NOMO-1 treated with dmso at 0.1 percent for 144 hours (cell line): ENCODE measurements at regions not wholly inside any gene's neighbourhood (a gene's known extent, or its start where the extent isn't known, plus 50 kb on each side); places are given as distances from the start of the nearest gene placed in this dataset.
"Not testable (repeated sequence)": the region's sequence is repeated elsewhere in the genome, so short reads cannot be mapped to it uniquely, and the experiment has no call there.

Experiments
- DNase-seq: peaks from one replicate; lab custom pipeline; 2025; ENCODE audit not compliant: unreplicated experiment; lab: John Stamatoyannopoulos, UW

- no peak for DNase-seq
Observed at GRCh38 chr18:10077986-10078385, 164.2 kb downstream of the VAPA start.

- DNase-seq: no peak
Observed at GRCh38 chr18:10080372-10080771, 166.6 kb downstream of the VAPA start.

- no peak for DNase-seq
Observed at GRCh38 chr18:10081492-10081891, 167.7 kb downstream of the VAPA start.

- DNase-seq: no peak
Observed at GRCh38 chr18:10085416-10085815, 171.6 kb downstream of the VAPA start.

DNA sequence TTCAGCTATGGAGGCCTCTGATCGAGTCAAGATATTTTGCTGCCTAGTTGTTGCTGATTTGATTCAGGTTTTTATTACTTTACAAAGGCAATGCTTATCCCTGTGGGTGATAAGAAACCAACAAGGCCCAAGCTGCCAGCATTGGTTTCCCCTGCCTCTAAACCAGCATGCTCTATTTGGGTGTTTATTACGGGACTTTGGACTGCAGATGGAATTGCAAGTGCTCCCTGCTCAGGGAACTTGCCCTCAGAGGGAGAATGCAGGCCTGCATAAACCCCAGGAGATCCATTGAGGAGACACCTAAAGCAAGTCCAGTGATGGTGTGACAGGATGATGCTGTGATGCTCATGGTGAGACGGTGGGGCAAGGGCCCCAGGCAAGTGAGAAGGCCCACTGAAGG is 172.1 kb downstream of the VAPA start:
- DNase-seq: no peak

GRCh38 chr18:10086458-10087210 is 172.8 kb downstream of the VAPA start:
- DNase-seq: no peak

DNA sequence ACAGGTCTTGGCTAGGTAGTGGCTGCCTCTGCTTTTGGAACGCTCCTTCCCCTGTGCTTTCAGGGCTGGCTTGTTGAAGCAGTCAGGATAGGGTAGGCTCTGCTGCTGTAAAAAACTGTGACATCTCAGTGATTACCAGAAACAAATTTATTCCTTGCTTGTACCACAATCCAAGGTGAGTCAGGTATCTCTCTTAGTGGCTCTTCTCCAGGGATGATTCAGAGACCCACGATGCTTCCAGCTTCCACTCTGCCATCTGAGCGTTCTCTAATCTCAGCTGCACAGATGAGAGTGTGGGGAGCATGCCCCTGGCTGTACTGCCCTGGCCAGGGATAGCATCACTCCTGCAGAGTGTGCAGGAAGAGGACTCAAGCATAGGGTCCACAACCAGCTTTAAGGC is 174.9 kb downstream of the VAPA start:
- no peak for DNase-seq

- no peak for DNase-seq
Observed at GRCh38 chr18:10089881-10090280, 176.1 kb downstream of the VAPA start.

- no peak for DNase-seq
Observed at GRCh38 chr18:10090668-10091067, 176.9 kb downstream of the VAPA start.

DNA sequence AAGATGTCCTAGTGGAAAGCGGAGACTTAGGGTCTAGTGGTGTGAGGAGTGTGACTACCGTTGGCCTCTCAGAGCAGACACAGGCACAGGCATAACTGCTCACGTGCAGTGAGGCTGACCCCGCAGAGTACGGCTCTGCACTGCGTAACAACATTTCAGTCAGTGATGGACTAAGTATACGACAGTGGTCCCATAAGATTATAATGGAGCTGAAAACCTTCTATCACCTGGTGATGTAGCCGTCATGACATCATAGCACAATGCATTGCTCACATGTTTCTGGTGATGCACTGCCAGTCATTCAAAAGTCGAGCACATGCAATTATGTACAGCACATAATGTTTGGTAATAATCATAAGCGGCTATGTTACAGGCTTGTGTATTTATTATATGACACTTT is 179.6 kb downstream of the VAPA start:
- no peak for DNase-seq

DNA sequence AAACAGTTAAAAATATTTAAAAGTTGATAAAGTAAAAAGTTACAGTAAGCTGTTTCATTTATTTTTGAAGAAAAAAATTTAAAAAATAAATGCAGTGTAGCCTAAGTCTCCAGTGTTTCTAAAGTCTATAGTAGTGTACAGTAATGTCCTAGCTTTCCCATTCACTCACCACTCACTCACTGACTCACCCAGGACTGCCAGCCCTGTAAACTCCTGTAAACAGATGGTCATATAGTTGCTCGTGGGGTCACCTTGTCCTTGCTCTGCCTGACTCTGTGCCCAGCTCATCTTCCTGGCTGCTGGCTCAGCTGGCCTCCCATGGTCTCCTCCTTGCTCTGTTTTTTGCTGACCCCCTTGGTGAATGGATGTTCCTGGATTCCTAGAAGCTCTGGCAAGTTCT is 180.3 kb downstream of the VAPA start:
- DNase-seq: no peak

GRCh38 chr18:10094655-10095054 is 180.8 kb downstream of the VAPA start:
- DNase-seq: peak; percentile 65

DNA sequence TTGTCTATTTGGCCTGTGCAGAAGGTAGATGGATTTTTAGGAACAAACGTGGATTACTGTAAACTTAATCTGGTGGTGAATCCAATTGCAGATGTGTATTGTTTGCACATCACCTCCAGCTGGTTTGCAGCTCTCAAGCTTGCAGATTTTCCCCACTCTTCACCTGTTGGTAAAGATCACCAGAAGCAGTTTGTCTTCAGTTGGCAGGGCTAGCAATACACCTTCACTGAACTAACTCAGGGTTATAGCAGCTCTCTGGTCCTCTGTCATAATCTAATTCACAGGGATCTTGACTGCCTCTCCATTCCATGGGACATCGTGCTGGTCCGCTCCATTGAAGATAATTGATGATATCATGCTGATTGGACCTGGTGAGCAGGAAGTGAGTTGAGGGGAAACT is 181.5 kb downstream of the VAPA start:
- no peak for DNase-seq

DNA sequence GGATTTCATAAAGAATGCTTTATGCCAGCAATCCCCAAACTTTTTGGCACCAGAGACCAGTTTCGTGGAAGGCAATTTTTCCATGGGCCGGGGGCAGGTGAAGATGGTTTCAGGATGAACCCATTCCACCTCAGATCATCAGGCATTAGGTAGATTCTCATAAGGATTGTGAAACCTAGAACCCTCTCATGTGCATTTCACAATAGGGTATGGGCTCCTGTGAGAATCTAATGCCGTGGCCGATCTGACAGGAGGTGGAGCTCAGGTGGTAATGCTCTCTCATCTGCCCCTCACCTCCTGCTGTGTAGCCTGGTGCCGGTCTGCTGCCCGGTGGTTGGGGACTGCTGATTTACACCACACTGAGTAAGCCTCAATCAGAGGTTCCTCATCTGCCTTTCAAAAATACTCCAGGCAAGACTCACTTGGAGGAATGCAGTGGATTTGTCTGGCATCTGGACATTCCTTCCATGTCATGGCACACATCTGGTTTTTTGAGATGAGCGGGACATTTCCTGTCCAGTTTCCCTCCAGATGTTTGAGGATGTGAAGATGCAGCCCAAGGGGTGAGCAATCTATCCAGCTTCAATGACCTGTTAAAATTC is 185.8 kb downstream of the VAPA start:
- no peak for DNase-seq

- DNase-seq: no peak
Observed at GRCh38 chr18:10100196-10100595, 186.4 kb downstream of the VAPA start.

DNA sequence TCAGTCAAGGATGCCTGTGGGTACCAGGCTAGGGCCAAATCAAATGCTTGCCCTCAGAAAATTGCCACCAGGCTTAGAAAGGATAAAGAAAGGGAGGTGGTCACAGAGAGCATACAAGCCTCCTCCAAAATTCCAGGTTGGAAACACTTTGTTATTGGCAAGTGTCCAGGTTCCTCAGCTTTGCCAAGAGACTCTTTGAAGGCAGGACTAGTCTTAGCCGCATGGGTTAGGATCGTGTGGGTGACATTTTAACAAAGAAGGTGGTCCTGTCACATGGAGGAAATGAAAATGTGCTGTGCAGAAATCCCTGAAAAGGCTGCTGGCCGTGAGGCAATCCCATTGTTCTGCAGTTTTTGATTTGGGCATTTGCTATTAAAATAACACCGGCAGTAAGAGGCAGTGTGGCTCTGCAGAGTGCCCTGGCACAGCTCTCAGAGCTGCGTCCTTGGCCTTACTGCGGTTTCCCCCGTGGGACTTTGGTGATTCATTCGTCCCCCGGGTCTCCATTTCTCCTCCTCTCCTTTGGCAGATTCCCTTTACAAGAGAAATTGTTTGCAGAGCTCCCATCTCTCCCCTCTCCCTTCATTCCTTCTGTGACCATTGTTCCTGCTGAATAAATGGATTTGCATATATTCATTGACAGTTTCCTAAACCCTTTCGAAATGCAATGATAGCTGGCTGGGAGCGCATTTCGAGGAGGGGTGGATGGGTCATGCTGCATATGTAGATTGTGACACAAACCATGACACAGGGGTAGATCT is 187.3 kb downstream of the VAPA start:
- no peak for DNase-seq

- no peak for DNase-seq
Observed at GRCh38 chr18:10101729-10102128, 187.9 kb downstream of the VAPA start.

DNA sequence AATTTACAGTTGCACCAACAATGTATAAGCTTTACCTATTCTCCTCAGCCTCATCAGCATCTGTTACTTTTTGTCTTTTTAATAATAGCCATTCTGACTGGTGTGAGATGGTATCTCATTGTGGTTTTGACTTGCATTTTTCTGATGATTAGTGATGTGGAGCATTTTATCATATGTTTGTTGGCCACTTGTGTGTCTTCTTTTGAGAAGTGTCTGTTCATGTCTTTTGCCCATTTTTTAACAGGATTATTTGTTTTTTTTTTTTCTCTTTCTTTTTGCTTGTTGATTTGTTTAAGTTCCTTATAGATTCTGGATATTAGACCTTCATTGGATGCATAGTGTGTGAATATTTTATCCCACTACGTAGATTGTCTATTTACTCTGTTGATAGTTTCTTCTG is 191.3 kb downstream of the VAPA start:
- DNase-seq: not testable (repeated sequence)

DNA sequence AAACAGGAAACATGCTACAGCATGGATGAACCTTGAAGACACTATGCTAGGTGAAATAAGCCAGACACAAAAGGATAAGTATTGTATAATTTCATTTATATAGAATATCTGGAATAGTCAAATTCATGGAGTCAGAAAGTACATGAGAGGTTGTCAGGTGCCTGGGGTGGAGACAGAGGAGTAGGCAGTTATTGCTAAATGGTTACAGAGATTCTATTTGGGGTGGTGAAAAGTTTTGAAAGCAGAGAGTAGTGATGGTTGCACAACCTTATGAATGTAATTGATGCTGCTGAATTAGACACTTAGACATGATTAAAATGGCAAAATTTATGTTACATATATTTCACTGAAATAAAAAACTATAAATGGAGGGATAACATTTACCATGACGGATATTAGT is 197.4 kb downstream of the VAPA start:
- peak; percentile 77 for DNase-seq

GRCh38 chr18:10111944-10112343 is 198.1 kb downstream of the VAPA start:
- DNase-seq: peak; percentile 52

GRCh38 chr18:10113121-10114022 is 199.6 kb downstream of the VAPA start:
- DNase-seq: peak; percentile 73
